GM12873 (cell line): ENCODE measurements at regions not wholly inside any gene's neighbourhood (a gene's known extent, or its start where the extent isn't known, plus 50 kb on each side); places are given as distances from the start of the nearest gene placed in this dataset.

Experiments used
- CTCF ChIP-seq: IDR thresholded peaks from 2 replicates; pipeline ENCODE4 v1.5.1; 2012; ENCODE audit warnings: low read depth, mild to moderate bottlenecking, moderate library complexity, low read length, control low read depth; ENCODE audit not compliant: insufficient read depth; ENCODE audit errors: missing control alignments

GRCh38 chr15:37260255-37260654 is 159.9 kb upstream of the MEIS2 start:
- no peak for TF ChIP-seq CTCF

- no peak for TF ChIP-seq CTCF
Observed at GRCh38 chr15:37261685-37262084, 161.3 kb upstream of the MEIS2 start.

- TF ChIP-seq CTCF, result no peak
Observed at GRCh38 chr15:37262922-37263608, 162.7 kb upstream of the MEIS2 start.

- no peak for TF ChIP-seq CTCF
Observed at GRCh38 chr15:37289109-37289765, 188.9 kb upstream of the MEIS2 start.

- no peak for TF ChIP-seq CTCF
Observed at GRCh38 chr15:37291920-37292319, 191.6 kb upstream of the MEIS2 start.

- TF ChIP-seq CTCF, result no peak
Observed at GRCh38 chr15:37298271-37298670, 197.9 kb upstream of the MEIS2 start.

- TF ChIP-seq CTCF, result no peak
Observed at GRCh38 chr15:37339437-37339836, 239.1 kb upstream of the MEIS2 start.
